ENCODE measurements at regions not wholly inside any gene's neighbourhood (a gene's known extent, or its start where the extent isn't known, plus 50 kb on each side); places are given as distances from the start of the nearest gene placed in this dataset.
"Not testable (repeated sequence)": the region's sequence is repeated elsewhere in the genome, so short reads cannot be mapped to it uniquely, and the experiment has no call there.

DNA sequence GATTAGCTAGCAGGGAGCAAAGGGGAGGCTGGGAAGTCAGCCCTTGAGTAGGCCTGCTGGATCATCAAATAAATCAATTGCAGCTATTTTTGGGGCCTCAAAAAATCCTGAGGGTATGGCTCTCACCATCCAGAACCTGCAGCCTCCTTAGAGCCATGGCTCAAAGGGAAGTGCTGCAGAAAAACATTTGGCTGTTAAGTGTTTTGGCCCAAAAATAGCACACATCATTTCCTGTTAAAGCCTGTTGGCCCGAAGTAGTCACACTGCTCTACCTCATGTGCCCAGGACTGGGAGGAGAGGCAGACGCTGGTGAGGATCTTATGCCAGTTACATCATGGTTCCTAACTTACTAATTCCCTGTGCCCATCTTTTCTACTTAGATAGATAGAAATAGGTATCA lies 176.8 kb upstream of the PLGLB1 start:
- not testable (repeated sequence) for DNase-seq (ENCODE audit: low read depth)

DNA sequence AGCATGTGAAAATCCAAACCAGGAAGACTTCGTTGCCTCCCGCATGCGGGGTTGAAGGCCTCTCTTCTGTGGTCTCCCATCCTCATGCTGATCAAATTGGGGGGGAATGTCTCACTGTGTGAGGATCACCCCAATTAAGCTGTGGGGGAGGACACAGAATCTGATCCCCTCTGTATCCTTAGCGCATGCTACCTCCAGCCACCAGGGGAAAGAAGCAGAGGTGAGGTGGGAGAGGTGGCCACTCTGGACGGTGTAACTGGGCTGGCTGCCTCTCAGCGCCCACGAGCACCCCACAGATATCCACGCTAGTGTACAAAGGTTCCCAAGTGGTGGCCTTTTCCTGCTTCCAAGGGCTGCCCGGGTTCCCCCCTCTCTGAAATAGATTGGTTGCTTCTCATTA lies 177.6 kb upstream of the PLGLB1 start:
- DNase-seq (ENCODE audit: low read depth), result not testable (repeated sequence)

DNA sequence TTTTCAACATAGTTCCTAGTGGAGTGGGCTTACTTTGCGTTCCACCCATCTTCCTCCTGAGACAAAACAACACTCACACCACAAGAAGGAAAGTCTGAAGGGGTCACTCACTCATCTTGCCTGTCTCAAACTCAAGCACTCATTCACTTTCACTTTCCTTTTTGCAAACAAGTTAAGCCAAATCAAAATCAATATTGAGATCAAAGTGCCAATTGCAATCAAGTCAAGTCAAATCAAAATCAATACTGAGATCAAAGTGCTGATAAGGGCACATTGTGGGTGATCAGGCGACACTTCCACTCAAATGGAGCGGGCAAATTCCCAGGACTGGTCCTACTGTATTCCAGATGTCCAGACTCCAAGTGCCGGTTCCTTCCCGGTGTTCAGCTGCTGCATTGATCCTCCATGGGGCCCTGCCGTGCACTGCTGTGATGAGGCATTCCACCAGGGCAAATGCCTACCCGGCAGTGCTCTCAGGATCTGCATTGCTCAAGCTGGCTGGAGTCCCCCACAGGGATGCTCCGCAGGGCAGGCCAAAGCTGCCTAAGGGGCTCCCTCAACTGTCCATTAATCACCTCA lies 183.0 kb upstream of the PLGLB1 start:
- not testable (repeated sequence) for DNase-seq (ENCODE audit: low read depth)

DNA sequence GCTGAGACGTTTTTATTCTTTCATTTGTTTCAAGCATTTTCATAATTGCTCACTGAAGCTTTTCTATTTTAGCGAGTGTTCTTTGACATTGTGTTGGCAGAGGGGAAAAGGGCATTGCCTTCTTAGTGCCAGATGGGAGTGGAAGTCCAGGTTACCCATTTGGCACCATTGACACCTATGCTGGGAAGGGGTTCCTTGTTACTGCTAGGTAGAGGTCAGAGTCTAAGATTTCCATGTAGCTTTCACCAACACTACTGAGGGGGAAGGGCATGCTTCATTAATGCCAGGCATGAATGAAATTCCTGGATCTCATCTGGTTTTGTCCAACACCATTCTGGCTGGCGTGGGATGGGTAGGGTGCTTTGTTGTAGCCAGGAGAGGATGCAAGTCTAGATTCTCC lies 191.3 kb upstream of the PLGLB1 start:
- DNase-seq (ENCODE audit: low read depth), result not testable (repeated sequence)

DNA sequence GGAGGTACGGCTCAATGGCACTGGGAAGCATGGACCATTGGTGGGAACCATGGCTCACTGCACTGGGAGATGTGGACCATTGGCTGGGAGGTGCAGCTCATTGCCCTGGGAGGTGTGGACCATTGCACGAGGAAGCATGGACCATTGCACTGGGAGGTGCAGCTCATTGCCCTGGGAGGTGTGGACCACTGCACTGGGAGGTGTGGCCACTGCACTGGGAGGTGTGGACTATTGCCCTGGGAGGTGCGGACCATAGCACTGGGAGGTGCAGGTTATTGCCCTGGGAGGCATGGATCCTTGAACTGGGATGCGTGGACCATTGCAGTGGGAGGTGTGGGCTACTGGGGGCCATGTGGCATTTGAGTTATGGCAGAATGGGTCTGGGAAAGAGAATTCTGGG lies 195.4 kb upstream of the PLGLB1 start:
- DNase-seq (ENCODE audit: low read depth), result not testable (repeated sequence)

DNA sequence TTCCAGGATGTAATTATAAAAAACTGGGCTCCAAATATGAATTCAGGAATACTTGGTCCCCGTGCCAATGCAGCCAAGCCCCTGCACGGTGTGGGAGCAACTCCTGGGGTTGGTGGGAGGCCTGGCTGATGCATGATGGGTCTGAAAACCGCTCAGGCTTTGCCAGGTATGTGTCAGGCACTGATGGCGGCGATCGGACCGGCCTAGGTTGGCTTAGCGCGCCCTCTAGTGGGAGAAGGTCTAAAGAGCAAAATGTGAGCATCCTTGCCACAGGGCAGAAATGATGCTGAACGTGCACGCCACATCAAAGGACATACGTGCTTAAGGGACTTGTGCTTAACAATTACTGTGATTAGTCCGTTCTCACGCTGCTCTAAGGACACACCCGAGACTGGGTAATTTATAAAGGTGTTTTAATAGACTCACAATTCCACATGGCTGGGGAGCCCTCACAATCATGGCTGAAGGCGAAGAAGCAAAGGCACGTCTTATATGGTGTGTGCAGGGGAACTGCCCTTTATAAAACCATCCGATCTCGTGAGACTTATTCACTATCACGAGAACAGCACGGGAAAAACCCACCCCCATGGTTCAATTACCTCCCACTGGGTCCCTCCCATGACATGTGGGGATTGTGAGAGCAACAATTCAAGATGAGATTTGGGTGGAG lies 196.2 kb upstream of the PLGLB1 start:
- DNase-seq (ENCODE audit: low read depth), result not testable (repeated sequence)

DNA sequence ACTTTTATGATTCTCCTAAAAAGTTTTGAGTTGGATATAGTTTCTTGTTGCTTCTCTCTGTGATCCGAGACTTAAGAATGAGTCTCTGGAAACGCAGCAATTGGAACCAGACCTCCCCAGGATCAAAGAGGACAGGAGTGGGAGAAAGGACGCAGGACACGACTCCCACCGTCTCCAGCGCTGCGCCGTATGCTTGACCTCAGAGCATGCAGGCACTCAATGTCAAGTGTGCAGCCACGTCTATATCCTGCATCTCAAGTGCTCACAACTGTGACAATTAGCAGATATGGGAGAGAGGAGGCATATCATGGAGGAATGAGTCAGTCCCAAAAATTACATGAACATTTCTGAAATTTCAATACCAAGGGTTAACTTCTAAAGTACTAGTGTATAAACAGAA lies 199.0 kb upstream of the PLGLB1 start:
- not testable (repeated sequence) for DNase-seq (ENCODE audit: low read depth)

DNA sequence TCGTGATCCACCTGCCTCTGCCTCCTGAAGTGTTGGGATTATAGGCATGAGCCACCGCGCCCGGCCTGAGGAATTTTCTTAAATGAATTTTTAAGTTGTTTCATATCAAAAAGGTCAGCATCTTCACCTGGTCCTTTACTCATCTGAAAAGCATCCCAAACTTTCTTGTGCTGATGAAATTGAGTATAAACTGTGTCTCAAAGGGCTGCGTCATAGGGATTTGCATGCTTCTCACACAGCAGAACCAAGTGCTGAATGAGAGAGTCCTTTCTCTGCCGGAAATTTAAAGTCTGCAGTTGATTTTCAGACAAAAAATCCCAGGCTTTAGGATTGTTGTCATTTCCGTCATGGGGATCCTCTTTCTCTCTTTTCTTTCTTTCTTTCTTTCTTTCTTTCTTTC lies 200.5 kb upstream of the PLGLB1 start:
- peak; percentile 50 for DNase-seq (ENCODE audit: low read depth)

DNA sequence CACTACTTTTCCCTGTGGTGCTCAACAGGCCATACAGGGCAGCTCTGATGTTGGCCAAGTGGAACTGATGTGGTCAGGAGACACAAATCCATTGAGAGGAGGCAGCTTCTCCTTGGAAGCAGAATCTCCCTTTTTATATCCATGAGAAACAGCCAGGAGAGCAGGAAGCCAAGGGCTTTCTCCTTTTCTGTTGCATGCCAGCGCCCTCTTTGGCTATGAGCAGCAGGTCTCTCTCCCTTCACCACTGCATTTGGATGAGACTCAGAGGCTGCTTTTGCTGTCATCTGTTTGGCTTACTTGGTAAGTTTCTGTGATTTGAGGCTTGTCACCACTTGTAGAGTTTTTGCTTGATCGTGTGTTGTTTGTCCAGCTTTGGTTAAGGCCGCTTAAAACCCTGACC lies 202.2 kb upstream of the PLGLB1 start:
- DNase-seq (ENCODE audit: low read depth), result not testable (repeated sequence)

DNA sequence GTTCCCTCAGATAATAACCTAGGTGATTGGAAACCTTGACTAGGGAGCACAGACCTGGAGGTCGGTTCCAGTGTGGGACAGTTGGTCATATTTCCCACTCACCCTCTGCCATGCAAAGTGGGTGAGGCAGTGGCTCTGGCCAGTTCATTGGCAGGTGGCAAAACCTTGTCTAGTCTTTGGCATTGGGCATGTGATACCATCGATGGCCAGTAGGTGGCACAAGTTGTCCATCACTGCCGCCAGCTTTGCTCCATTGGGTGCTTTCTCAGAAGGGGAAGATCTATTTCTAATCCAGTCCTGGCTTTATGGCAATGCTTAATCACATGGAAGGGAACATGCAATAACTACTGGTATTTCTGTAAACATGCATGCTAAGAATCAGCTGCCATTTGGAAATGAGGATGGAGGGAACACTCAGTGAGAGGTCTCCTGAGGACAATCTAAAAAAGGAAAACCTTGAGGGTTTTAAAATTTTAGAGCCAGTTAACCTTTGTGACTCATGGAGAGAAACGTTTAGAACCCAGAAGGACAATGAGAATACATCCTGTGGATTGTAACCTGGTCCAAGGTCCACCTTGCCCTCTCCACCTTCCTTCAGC lies 207.5 kb upstream of the PLGLB1 start:
- not testable (repeated sequence) for DNase-seq (ENCODE audit: low read depth)

DNA sequence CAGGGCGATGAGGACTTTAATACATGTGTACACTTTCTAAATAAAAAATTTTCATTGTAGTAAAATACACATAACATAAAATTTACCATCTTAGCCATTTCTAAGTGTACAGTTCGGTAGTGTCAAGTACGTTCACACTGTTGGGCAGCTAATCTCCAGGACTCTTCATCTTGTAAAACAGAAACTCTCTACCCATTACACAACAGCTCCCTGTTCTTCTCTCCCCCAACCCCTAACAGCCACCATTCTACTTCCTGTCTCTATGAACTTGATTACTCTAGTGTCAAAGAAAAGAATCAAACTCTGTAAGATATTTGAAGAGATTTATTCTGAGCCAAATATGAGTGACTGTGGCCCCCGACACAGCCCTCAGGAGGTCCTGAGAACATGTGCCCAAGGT lies 208.3 kb upstream of the PLGLB1 start:
- not testable (repeated sequence) for DNase-seq (ENCODE audit: low read depth)

DNA sequence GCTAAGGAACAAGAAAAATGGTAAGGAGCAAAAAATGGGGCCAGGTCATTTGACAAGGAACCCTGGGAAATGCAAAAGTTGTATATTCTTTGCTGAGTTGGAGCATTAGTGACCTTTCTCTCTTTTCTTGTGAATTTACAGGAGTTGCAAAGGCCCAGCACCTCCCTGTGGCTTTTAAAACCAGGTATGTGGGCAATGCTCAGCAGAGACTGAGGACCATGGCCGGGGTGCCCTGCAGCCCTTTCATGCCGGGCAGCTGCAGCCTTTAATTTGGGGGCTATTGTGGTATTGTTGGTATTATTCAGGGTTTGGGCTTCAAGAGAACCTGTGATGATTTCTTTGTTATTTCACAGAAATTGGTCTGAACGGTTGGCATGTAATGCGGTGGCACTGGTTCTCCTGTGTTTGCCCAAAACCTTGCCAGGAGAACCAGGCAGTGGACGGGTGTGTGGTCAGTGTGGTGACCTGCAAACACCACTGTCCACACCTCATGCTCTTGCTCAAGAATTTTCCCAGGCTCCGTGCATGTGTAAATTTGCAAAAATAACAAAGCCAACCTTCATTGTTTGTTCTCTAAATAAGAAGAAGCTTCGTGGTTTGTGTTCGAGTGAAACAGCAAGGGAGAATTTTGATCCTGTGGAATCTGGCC lies 213.8 kb upstream of the PLGLB1 start:
- DNase-seq (ENCODE audit: low read depth), result not testable (repeated sequence)

DNA sequence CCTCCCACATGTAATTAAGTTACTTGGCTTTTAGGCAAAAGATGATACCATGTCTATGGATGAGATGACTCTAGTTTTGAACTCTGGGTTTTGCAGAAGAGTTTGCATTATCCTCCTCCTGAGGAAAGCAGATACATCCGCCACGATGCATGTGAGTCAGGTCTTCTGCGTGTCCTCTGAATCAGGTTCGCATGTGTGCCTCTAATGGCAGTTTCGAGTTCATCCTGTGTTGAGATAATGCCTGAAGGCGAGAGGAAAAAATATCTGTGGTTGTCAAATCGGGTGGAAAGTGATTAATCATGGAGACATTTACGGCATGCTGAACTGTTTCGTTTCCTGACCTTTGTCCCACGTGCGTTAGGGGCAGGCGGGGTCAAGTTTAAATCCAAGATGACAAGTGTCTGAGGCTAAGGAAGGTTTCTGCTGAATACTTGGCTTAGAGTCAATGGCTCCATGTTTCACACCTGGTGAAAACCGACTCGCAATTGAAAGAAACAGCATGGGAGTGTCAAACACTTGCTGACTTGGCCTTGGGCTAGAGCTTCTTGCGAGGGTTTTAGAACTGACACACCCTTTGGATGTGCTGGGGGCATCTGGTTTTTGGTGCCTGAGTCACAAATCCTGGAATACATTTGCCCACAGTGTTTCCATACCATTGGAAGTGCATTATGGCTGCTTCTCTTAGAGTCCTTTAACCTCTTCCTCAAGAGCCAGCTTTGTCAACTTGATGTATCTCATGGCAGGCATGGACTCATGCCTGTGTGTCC lies 216.1 kb upstream of the PLGLB1 start:
- not testable (repeated sequence) for DNase-seq (ENCODE audit: low read depth)

DNA sequence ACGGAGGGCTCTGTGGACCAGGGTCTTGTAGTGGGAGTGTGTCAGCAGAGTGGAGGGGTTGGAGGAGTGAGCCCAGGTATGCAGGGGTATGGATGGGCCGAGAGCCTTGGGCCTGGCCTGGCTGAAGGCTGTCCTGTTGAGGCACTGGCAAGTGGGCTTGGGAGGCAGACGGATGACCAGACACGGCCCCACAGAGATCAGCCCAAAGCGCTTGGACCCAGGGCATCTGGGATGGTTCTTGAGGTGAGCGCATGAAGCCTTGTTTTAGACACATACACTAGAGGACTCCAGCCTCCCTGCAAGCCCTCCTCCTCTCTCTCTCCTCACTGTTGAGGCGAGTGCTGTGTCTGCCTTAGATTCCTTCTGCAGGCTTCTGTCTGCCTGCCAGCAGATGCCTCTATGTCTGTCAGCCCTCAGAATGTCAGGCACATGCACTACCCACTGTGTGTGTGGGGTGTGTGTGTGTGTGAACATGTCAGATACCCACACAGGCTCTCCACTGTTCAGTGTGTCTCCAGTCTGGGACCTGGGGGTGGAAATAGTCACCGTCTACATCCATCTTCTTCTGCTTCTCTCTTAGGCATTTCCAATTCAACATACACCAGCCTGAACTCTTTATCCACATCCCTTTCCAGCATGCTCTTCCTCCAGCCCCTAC lies 218.0 kb upstream of the PLGLB1 start:
- not testable (repeated sequence) for DNase-seq (ENCODE audit: low read depth)

DNA sequence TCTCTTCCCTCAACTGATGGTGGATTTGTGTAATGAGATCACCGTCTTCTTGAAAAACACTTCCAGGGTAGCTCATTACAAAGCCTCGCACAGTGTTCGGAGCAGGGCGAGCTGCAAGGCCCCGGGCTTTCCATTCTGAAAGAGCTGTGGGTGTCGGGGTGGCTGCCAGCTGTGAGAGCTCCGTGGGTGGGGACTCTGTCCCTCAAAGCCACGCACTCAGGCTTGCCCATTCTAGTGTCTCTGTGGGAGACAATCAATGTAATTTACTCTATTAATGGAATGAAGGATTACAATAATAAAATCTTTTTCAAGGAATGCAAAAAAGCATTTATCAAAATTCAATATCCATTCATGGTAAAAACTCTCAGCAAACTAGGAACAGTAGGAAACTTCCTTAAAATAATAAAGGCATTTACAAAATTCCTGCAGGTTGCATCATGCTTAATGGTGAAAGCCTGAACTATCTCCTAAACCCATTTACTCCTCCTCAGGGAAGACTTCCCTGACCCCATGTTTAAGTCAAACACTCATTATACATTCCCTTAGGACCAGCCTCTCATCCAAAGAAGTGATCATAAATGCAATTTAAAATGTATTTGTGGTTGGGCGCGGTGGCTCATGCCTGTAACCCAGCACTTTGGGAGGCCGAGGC lies 224.5 kb upstream of the PLGLB1 start:
- DNase-seq (ENCODE audit: low read depth), result not testable (repeated sequence)

DNA sequence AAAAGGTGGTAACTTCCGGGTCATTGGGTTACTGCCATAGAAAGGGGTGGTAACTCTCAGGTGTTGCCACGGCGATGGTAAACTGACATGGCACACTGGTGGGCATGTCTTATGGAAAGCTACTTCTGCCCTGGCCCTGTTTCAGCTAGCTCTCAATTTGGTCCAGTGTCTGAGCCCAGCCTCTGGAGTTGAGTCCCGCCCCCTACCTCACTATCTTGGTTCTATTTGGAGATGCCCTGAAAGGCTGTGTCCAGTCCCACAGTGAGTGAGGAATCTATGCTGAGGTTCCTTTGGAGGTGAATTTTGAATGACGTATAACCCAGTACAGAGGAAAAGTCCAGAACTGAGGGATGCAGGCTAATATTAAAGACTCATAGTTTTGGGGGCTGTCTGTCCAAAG lies 230.4 kb upstream of the PLGLB1 start:
- DNase-seq (ENCODE audit: low read depth), result not testable (repeated sequence)

DNA sequence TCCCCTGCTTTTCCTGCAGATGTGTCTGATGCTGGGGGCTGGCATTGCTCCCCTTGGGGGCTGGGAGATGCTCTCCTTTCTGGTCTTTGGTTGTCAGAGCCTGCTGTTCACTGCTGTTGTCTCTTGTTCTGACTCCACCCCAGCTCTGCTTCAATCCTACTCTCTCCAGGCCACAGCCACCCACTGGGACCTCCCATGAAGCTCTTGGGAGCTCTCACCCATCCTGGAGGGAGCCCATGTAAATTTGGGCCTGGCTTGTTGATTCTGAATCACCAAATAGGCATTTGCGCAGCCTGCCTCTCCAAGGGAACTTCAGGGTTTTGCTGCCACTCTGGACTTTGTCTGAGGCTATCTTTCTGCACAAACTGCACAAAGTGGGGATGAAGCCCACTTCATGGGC lies 232.9 kb upstream of the PLGLB1 start:
- not testable (repeated sequence) for DNase-seq (ENCODE audit: low read depth)

DNA sequence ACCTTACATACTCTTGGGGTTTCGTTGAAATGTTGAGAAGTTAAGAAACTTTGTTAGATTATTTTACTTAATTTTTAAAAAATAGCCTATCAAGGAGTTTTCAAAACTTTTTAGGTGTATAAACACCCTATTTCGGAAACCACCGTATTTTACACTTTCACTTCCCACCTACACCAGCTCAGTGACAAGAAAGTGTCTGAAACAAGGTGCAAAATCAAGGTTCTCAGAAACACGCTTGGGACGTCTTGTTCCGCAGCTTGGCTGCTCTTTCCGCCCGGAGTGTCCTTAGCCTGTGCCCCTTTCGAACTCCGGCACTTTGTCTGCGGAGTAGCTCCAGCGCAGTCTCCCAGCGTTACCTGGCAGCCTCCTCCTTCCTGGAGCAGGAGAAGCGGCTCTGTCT lies 233.8 kb upstream of the PLGLB1 start:
- DNase-seq (ENCODE audit: low read depth), result not testable (repeated sequence)

DNA sequence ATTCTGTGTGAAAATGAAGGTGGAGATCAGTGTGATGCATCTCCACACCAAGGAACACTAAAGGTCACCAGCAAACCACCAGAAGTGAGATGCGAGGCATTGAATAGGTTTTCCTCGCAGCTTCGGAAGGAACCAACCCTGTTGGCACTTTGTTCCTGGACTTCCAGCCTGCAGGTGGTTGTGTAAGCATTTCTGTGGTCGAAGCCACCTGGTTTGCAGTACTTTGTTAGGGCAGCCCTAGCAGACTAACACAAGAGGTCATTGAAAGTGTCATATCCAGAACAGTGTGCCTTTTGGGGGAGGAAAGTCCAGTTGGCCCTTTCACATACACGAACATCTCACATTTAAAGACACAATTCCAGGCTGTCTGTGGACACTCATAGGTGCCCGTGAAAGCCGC lies 237.2 kb upstream of the PLGLB1 start:
- DNase-seq (ENCODE audit: low read depth), result not testable (repeated sequence)

DNA sequence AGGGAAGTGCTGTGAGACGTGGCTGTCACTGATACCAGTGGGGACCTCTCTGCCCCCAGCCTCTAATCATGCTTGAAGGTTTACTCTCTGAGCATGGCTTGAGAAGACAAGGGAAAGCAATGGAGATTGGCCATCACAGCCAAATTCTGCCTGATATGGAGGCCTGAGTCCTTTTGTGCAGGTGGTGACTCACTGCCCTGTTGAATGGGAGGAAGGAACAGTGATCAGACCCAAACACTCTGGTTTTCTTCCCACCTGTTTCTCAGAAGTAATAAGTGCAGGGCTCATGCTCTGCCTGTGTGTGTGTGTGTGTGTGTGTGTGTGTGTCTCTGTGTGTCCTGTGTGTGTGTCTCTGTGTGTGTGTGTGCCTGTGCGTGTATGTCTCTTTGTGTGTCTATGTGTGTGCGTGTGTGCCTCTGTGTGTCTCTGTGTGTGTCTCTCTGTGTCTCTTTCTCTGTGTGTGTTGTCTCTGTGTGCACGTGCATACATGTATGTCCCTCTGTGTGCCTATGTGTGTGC lies 240.6 kb upstream of the PLGLB1 start:
- not testable (repeated sequence) for DNase-seq (ENCODE audit: low read depth)
